ENCODE measurements at regions not wholly inside any gene's neighbourhood (a gene's known extent, or its start where the extent isn't known, plus 50 kb on each side); places are given as distances from the start of the nearest gene placed in this dataset.

DNA sequence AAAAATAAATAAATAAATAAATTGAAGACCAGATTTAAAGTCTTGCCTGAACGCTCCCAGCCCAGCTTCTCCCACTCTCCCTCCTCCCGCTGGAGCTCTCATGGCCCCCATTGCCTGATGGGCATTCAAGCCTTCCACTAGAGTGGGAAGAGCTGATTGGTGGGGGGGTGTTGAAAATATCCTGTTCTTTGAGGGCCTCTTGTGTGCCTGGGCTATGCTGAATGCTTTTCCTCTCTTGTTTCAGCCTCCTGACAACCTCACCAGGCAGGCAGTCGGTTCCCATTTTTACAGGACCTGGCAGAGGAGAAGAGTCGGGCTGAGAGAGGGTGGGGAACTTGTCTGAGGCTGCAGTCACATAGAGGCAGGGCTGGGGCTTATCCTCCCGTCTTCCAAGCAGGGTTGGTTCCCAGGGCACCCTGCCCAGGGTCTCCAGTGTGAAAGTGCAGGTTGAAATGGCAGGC, 59.2 kb upstream of the SSBP3 start:
- no peak for TF ChIP-seq ZBED1 (IDR thresholded peaks at IDR 0.05)
- TF ChIP-seq CTCF (IDR thresholded peaks at IDR 0.05 in 2 of 3, conservative IDR thresholded peaks at IDR 0.05 in 1 of 3; ENCODE audit: insufficient read depth in 2 of 3, low read depth in 1 of 3, low read length in 3 of 3) = no peak
- TF ChIP-seq ZNF561 (CRISPR knock-in tag; conservative IDR thresholded peaks at IDR 0.05) = no peak
- no peak for TF ChIP-seq JUNB (CRISPR knock-in tag; conservative IDR thresholded peaks at IDR 0.05)
- TF ChIP-seq SIN3A (IDR thresholded peaks at IDR 0.05; ENCODE audit: borderline replicate concordance in 2 of 2, control insufficient read depth in 1 of 2, low read depth in 2 of 2, low read length in 2 of 2) = no peak
- no peak for TF ChIP-seq TAF1 (IDR thresholded peaks at IDR 0.05; ENCODE audit: control insufficient read depth, extremely low read depth, insufficient read depth, low read length, severe bottlenecking)
- no peak for TF ChIP-seq EZH2 (IDR thresholded peaks at IDR 0.05; ENCODE audit: borderline replicate concordance, low read depth, low read length)
- TF ChIP-seq TCF3 (CRISPR knock-in tag; IDR thresholded peaks at IDR 0.05) = no peak
- no peak for TF ChIP-seq HNRNPL (IDR thresholded peaks at IDR 0.05; ENCODE audit: low read depth, low read length)
- TF ChIP-seq CEBPB (tag; IDR thresholded peaks at IDR 0.05) = no peak
- no peak for TF ChIP-seq GTF2E2 (tag; IDR thresholded peaks at IDR 0.05)
- no peak for TF ChIP-seq ZNF316 (IDR thresholded peaks at IDR 0.05)

Data from K562 (cell line).